ENCODE measurements at regions not wholly inside any gene's neighbourhood (a gene's known extent, or its start where the extent isn't known, plus 50 kb on each side); places are given as distances from the start of the nearest gene placed in this dataset.

DNA sequence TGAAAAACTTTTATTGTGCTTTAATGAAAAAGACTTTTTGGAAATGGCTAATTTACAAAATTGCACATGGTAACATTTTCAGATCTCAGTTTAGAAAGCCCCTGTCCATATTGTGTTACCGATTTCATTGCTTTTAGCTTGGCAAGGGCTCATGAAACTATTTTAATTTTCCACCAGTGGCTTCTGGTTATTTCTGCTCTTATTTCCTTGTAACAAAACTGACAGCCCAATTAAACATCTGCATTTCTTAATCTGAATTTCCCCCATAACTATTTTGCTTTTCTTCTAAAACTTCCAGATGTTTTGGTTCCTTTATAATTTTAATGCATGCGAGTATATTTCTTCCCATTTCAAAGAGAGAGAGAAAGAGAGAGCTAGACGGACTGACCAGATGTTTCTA, 264.8 kb downstream of the PTPRC start:
- no peak for TF ChIP-seq CTCF (IDR thresholded peaks at IDR 0.05)
- no peak for TF ChIP-seq POLR2A (IDR thresholded peaks at IDR 0.05)

Data from thyroid gland (tissue), 4 donors.